Ramos (cell line): ENCODE measurements at regions not wholly inside any gene's neighbourhood (a gene's known extent, or its start where the extent isn't known, plus 50 kb on each side); places are given as distances from the start of the nearest gene placed in this dataset.

Experiments
- in situ Hi-C: fragments of 300-500 bp; cut with MboI; formaldehyde crosslinking; loops from one replicate; pipeline ENCODE4 v1.14.3; 2022; ENCODE audit warnings: low sequenced_read_pairs; ENCODE audit not compliant: unreplicated experiment

DNA sequence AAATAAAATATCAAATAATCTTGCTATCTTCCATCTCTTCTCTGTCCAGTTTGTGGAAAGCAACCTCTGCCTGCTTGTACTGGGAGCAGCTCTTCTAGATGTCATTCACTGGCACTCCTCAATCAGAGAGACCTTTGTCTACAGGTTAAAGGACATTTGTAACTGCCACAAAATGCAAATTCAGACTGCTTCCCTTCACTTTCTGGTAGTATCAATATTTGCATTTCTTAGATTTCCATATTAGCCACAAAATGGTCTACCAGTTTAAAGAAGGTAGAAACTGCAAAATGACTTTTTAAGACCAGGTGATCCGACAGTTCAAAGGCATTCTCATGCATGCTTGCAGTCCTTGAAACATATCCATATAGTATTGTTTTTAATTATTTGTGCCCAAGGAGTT is 51.7 kb upstream of the RCN1 start:
- in situ Hi-C loops, result no loop called here

DNA sequence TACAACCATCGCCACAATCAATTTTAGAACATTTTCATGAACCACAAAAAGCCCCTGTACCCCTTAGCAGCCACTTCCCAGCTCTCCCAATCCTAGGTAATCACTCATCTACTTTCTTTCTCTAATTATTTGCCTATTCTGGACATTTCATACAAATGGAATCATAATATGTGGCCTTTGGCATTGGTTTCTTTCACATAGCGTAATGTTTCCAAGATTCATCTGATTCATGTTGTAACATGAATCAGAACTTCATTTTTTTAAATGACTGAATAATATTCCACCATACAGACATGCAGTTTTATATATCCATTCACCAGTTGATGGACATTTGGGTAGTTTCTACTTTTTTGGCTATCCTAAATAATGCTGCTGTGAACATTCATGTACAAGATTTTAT is 56.2 kb upstream of the RCN1 start:
- in situ Hi-C loops, result no loop called here

- in situ Hi-C loops, result no loop called here
These were observed 56.7 kb upstream of the RCN1 start for GRCh38 chr11:32034149-32034548.

DNA sequence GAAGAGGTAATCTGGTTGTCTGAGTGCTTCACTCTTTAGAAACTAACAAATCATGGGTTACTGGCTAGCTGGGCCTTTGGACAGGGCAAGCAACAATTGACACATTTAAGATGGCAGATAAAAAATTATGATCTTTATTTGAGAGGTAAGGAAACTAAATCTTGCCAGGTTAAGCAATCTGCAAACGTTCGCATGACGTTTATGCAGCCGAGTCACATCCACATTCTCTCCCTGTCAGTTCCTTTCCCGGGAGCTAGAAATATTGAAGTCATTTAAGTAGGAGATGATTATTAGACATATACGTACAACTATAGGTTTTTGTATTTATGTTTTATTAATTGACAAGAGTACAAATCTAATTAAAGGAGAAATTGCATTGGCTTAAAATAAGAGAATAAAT is 57.4 kb upstream of the RCN1 start:
- in situ Hi-C loops, result no loop called here

DNA sequence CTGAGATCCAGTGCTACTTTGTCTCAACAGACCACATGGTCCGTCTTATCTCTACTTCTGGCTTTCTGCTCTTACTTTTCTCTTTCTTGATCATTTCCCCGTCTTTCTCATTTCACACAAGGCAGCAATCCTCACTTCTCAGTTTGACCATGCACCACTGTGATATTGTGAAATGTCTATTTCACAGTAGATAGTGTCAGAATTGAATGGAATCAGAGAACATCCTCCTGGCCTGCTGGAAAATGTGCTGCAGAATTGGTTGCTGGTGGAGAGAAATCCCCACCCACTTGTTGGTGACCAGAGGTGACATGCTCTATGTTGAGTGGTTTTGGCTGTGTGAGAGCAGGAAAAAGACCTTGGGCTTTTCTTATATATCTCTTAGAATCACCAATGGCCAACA is 57.8 kb upstream of the RCN1 start:
- in situ Hi-C loops, result no loop called here

DNA sequence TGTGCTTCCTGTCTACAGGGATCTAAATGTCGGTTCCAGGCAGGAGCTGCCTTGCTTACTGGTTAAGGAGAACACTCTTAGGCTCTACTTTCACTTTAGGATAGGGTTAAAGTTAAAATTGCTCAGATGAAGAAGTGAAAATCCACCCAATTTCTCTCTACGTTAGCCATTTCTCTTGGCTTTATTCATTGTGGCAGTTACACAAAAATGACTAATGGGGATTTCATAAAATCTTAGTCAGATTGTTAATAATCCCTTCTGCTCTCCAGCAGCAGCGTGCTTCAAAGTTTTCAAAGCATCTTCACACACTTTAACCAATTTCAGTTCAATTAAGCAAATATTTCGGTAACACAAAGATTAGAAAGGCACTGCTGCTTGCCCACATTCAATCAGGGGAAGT is 58.4 kb upstream of the RCN1 start:
- in situ Hi-C loops, result no loop called here

DNA sequence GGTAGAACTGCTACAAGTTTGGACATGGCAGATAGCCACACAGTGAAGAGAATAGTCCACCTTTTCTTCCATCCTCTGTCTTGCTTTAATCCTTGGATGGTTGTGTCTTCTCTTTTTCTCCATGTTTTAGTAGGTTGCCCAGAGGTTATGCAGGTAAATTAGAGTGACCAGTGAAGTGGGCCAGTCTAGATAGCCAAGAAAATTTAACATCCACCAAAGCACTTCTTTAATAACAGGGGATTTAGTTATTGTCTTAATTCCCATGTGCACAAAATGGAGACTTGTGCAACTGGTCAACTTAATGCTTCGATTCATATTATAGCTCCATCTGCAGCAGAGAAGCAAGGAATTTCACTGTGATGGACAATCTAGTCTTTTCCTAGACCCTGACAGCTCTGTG is 58.8 kb upstream of the RCN1 start:
- in situ Hi-C loops, result no loop called here

DNA sequence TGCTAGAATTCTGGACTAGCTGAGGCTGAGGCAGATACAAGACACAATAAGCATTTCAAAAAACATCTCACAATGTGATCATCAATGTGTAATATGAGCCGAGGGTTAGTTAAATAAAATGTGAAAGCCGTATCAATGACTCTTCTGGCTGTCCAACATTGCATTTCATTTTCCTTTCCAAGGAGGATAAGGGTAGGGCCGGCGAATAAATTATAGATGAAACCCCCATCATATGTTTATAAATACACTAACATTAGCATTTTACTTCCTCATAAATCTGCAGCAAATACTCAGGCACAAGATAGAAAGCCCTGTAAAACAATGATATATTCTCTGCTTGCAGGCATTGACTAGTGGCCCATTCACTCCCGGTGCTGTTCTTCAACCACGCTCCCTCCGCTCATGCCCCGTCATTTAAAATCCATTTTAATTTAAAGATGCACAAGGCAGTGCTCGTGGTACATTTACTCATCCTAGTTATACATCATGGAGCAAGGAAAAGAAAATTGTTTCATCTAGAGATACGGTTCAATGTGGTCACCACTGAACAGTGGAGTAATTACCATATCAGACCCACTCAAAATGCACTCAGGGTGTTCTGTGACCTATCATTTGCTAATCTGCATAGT is 59.9 kb upstream of the RCN1 start:
- in situ Hi-C loops, result no loop called here

DNA sequence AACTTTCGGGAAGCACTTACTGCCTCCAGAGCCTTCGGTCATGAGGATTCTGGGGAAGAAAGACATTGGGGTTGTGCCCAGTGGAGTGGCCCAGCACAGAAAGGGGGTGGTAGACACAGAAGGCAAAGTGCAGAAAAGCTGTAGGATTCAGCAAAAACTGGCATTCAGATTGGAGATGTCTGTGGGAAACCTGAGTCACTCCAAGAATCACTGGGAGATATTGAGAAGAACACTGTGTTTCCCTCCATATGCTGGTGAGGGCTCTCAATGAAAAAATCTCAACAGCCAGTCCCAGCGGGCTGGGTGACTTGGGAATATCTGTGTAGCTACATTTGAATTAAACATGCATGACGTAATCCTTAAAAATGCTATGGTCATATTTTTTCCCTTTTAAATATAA is 61.2 kb upstream of the RCN1 start:
- in situ Hi-C loops, result no loop called here

GRCh38 chr11:32028201-32028600 is 62.7 kb upstream of the RCN1 start:
- in situ Hi-C loops, result no loop called here

DNA sequence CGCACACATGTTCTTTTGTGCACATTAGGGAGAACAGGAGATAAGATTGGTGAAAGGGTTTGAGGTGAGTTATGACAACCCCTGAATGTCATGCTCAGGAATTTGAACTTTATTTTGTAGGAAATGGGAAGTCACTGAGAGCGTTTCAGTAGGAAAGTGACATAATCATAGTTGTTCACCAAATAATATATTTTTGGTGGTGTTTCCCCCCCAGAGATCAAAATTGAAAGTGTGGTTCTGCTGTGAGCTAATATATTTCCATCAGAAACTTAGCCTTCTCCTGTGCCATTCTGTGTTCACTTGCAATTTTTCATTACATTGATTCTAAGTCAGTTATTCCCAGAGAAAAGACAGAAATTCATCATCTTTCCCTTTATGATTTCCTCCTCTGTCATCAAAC is 64.1 kb upstream of the RCN1 start:
- in situ Hi-C loops, result no loop called here

- in situ Hi-C loops, result no loop called here
These were observed 65.9 kb upstream of the RCN1 start for GRCh38 chr11:32024948-32025347.

DNA sequence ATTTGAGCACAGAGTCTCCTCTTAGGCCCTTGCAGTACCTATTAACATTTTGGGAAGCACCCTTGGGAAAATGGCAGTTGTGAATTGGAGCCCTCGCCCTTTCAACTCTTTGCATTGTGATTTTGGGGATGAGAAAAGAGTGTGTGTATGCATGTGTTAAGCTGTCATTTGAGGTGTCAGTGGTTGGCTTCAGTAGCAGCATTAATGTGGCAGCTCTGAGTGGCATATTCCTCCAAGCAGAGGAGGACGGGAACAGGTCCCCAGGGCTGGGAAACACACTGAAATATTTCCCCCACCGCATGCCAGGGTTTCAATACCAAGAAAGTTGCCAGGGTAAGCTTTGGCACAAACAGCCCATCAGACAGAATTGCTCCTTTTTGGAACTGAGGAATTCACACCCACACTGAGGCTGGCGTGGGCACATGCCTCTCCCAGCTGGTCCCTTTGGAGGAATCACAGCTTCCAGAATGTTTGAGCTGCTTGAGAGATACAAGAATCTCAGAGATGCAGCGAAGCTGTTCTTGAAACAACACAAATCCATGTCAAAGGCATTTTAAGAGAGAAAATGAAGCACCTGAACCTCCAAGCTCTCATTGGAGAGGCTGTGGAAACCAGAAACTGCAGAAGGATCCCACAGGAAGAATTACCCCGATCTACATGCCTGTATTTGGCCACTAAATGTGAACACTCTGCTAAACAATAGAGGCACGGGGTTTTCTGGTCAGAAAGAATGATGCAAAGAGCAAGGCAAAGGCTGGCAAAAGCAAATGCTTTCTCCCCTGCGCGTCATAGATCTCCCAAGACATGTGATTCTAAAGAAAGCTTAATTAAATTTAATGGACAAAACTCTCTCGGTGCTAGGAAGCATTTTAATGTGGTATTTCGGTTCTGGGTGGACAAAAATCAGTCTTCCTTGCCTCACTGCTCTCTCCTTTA is 67.2 kb upstream of the RCN1 start:
- in situ Hi-C loops, result no loop called here

- in situ Hi-C loops, result no loop called here
These were observed 72.2 kb upstream of the RCN1 start for GRCh38 chr11:32018672-32019071.

DNA sequence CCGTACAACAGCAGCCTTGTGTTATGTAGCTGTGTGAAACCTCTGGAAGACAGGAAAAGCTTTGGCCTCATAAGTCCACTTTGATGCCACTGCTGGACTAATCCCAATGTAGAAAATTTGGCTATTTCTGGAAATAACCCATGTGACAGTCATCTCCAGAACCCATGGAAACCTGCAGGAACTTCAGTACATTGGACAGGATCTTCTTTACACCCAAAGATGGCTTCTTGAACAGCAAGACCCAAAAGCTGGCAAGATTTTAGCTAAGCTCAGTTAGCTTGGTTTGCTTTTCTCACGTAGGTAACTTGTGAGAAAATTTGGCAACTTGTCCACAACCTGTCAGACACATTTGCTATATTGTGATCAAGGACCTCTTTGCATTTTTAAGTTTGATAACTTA is 74.8 kb upstream of the RCN1 start:
- in situ Hi-C loops, result no loop called here

DNA sequence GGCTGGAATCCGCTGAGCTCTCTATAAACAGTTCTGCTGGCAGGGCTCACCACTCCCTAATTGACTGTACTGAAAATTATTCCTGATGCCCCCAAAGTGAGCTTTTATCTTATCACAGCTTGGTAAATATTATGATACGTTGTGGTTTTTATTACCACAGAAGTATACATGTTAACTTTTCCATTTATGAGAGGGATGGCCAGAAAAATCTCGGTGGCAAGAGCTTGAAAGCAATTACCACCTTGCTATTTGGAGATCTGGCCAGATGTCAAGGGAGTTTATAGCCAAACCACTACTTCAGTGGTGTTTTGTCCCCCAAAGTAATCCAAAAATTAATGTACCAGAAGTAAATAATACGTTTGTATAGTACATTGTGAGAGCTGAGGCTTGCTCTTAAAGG is 75.4 kb upstream of the RCN1 start:
- in situ Hi-C loops, result no loop called here

GRCh38 chr11:32013603-32014002 is 77.3 kb upstream of the RCN1 start:
- in situ Hi-C loops, result no loop called here

DNA sequence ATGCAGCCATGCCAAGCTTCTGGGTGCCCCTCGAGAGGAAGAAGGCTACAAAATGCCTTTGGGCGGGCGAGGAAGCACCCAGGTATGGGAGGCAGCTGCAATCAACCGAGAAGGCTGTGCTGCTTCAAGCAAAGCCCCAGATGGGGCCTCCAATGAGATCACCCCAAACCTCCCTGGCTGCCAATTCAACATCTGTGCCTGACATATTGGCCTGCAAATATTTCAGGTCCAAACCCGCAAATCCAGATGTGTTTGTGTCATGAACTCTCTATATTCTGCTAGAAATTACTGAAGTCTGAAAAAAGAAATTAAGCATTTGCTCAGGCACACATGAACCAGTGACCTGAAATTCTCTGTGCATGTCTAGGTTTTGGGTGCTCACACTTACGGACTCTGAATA is 78.8 kb upstream of the RCN1 start:
- in situ Hi-C loops, result no loop called here

DNA sequence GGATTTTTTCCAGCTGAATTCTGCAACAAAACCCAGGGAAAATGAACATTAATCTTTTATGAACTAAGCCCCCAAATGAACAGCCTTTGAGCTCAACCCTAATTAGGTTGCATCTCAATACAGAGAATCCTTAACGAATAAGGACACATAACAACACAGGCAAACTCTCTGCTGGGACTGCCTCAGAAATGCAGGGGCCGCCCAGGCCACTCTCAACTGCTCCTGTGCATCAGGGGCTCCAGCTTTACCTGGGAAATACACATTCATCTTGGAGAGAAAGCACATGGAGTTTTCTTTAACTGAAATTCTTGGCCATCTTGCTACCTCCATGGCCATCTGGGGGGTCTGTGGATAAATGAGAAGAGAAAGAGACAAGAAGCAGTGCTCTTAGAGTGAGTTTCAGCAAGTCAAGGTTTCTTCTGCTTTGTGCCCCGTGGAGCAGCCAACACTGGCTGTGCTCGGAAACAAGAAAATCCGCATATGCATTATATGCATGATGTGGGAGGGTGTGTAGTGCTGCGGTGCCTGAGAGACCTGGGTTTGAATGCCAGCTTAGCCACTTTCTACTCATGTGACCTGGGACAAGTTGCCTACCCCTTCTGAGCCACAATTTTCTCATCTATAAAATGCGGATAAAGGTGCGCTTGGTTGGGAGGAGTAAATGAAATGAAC is 81.9 kb upstream of the RCN1 start:
- in situ Hi-C loops, result no loop called here

DNA sequence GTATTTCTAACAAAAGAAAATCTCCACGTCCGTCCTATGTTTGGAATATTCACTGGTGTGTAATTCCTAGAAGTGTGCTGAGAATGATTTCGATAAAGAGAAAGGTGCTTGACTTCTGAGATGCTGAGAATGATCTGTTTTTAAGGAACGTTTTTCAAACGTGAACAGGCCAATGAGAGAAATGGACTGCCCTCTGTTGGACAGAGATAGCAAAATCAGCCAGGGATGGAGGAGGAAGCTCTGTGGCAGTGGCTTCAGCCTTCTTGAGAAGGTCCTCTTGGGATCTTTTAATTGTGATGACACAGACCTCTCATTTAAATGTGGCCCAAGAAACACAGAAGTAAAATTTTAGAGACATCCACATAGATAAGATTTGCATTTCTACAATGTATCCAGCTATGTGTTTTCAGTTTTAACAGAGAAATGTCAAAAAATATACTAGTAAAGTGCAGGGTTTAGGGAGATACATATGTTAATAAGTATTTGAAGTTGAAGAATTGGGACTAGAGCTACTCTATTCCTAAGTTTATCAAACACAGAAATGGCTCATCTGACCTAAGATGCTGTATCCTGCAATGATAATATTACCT is 84.0 kb upstream of the RCN1 start:
- in situ Hi-C loops, result no loop called here

DNA sequence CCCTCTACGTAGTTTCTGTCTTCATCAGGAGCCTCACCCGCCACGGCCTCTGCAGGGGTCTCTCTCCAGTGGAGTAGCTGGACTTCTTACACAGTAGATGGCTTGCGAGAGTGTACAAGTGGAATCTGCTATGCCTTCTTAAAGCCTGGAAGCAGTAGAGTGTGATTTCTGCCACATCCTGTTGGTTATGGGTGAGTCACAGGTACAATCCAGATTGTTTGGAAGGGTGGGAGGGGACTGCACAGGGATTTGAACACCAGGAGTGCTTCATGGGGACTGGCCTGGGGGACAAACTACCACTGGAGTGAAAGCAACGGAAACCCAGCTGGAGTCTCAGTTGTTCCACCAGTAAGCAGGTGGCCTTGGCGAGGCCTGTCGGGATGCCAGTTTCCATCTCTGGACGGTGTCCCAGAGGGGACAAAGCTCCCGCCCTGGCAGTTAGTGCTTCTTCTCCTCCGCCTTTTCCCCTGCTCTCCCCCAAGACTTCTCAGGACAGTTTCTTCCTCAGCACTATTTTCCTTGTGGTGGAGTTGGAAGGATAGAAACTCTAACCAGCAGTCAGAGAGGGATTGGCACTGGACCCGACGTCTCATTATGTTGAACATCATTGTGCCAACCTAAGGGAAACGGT is 85.0 kb upstream of the RCN1 start:
- in situ Hi-C loops, result no loop called here
